ENCODE measurements at regions not wholly inside any gene's neighbourhood (a gene's known extent, or its start where the extent isn't known, plus 50 kb on each side); places are given as distances from the start of the nearest gene placed in this dataset.

DNA sequence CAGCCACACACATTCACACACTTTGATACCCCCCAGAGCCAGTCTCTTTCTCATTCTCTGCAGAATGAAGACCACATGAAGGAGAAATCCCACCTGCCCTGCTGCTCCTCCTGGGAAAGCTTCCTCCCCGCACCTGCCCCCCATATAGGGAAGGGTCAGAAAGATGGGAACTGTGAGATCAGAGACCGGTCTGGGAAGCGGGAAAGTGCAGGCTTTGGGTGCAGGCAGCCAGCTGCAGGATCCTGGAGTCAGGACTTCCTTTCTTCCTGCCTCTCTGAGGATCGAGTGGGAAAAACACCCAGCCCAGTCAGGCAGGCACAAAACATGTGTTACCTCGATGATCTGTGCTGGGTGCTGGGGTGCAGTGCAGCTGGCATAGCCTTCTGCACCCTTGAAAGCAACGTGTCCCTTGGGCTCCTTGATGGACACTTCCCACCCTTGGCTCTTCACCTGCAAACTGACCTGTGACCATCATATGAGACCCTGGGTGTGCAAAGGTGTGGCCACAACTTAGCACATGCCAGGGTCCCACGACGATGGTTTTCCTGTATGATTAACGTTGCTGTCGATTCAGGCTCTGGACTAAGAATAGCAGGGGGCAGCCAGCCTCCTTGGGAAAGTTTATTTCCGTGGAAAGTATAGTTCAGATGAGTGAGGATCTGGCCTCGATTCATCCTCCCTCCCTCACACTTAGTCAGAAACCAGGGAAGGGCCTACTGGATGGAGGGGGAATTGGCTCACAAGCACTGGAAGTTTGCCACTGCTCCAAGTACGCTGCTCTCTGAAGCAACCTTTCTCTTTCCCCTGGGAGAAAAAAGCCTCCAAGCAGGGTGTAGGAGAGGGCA lies 105.4 kb upstream of the MED13L start:
- DNase-seq: no peak

DNA sequence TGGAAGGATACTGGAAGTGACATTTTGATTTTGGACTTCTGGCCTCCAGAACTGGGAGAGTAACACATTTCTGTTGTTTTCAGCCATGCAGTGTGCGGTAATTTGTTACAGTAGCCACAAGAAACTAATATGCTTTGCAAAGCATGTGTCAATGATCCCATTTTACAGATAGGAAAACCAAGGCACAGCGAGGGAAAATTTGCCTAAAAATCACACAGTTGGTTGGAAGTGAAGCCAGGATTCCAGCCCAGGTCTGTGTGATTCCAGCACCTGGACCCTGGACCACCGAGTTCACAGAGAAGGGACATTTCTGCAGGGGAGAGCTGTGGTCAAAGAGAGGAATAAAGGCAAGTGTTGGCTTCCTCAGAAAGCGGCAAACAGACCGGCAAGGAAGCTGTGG lies 106.7 kb upstream of the MED13L start:
- no peak for DNase-seq

DNA sequence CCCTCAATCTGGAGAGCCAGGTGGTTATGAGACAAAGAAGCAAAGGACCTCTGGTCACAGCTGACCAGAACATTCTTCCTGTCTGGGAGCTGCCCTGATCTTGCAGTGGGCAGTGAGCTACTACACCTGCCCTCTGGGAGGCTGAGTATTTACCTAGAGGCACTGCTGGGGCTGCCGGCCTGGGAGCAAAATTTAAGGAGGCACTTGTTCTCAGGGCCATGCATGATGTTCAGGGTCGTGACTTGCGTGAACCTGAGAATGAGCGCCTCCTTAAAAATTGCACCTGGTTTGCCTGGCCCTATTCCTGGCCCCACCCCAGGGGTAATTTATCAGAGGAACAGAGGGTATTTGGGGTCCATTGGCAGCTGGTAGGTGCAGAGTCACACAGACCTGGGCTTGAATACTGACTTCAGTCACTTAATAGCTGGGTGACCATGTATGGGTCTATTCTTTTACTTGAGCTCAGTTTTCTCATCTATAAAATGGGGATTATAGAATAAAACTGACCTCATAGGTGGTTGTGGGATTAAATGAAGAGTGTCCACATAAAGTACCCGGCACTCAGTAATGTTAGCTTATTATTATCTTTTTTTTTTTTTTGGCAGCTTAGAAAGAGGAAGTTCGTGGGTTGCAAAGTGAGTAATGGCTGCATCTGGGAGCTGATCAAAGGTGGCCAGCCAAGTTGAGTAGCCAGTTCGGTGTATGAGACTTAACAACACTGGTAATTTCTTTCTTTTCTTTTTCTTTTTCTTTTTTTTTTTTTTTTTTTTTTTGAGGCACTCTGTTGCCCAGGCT lies 107.4 kb upstream of the MED13L start:
- DNase-seq: no peak

DNA sequence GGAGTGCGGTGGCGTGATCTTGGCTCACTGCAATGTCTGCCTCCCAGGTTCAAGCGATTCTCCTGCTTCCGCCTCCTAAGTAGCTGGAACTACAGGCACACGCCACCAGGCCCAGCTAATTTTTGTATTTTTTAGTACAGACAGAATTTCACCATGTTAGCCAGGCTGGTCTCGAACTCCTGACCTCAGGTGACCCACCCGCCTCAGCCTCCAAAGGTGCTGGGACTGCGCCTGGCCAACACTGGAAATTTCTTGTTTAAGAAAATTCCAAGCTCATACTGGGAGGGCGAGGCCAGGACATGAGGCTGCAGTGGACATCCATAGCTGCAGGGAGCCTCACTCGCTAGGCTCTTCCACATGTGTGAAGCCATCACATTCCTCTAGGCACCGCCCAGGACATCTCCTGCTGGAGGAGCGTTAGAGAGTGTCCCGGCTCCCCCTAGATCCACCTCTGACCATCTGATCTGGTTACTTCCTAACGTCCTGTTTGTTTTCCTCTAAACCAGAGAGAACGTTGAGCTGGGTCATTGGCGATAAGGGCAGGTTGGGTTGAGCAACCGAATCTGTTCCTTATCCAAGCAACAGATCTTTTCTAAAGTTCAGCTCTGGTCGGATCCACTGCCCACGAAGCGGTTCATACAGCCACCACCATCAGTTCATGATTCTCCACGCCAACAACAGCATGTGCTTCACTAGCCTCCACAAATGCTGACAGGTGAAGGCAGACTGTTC lies 108.2 kb upstream of the MED13L start:
- no peak for DNase-seq

DNA sequence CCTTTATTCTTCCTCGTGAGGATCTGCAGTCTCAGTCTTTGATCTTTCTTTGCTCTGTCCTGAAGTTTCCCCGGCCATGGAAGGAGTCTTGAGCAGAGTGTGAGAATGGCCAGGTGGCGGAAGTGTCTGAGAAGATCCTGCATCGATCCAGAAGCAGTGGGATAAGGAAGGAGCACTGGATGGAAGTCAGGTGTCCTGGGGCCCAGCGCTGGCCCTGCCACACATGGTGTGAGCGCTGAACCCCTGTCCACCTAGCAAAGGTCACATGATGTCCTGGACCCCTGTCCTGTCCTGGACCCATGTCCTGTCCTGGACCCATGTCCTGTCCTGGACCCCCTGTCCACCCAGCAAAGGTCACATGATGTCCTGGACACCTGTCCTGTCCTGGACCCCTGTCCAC lies 111.8 kb upstream of the MED13L start:
- DNase-seq: no peak

DNA sequence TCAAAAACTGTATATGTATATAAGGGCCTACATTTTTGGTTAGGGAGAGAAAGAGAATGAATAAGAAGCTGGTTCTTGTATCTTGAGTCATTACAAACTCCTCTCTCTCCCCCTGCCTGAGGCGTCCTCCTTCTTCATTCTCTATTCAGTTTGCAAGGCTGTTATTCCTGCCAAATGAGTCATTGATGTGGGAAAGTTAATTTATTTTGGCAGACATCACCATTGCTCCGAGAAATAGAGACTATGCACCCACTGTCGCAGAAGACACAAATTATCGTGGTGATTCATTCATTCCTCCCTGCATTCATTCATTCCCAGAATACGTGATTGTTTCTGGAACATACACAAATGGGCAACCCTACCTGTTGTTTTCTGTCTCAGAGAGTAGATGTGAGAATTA lies 112.5 kb upstream of the MED13L start:
- DNase-seq: no peak

DNA sequence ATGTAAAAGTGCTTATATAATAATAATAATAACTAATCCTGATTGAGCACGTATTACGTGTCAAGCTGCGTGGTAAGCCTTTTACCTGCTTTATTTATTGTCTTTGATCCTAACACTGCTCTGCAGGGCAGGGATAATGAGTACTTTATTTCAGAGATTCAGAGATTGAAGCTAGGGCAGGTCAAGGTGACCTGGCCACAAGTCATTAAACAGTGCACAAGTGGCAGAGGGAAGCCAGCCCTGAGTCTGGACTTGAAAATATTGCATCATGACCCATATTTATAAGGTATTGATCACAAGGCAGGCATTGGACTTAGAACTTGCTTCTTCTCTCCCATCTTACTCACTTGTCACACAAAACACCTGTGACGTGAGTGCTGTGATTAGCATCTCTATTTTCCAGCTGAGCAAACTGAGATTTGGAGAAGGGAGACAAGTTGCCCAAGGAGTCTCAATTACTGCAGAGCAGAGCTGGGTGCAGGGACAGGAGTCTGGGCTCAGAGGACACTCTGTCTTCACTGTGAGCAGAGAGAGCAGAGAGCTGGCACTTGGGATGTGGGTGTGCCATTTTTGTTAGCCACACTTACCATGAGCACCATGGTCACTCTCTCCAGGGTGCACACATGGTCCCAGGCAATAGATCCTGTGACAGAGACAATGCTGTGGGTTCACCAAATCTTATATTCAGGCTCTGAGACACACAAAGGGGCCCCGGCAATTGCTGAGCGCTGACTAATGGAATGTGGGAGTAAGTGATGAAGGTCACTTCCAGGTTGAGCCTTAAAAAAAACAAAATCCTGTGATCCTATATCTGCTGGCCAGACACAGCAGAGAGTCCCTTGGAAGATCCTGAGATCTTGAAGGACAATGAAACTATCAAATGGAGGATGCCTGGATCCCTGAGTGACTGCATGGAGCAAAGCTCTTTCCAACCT lies 113.2 kb upstream of the MED13L start:
- DNase-seq: no peak

DNA sequence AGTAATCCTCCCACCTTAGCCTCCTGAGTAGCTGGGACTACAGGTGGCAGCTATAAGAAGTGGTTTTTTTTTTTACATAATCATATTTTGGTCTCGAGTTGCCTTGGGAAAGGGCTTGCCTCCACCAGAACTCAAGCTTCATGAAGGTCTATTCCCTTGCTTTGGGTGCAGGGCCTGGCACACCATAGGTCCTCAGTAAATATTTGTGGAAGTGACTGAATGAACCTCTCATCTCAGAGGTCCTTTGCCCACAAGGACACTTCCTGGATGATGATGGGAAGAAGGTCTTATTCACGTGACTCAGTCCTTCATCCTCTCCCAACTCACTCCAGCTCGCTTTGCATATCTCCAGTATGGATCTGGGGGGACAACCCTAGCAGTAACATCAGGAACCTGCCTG lies 114.0 kb upstream of the MED13L start:
- no peak for DNase-seq

DNA sequence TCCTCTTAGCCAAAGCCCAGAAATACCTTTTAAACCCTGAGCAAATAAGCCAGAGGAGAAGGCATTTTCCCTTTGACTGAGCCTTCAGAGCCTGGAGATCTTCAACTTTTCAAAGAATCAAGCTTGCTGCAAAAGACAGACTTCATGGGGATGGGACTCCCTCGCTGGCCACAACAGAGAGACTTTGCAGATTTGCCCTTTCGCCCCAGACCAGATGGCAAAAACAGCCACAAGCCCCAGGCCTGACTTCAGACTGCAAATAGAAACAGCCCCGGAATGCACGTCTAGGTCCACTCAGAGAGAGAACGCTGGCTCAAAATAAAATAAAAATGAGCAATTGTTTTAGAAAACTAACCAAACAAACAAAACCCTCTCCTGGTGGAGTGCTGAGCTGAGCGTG lies 114.6 kb upstream of the MED13L start:
- DNase-seq: no peak

DNA sequence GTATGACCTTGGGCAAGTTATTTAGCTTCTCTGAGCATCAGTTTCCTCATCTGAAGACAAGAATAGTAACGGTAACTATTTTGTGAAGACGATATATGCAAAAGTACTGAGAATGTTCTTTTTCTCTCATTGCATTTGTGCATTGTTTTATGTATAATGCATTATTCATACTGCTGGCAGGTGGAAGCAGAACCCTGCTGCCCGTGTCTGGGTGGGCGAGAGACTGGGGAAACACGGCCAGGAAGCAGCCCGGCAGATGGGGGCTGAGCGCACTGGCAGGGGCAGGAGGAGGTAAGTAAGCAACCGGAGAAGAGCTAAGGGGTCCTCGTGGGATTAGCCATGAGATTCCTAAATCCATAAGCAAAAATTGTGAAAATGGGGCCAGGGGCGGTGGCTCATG lies 115.8 kb upstream of the MED13L start:
- DNase-seq: no peak

DNA sequence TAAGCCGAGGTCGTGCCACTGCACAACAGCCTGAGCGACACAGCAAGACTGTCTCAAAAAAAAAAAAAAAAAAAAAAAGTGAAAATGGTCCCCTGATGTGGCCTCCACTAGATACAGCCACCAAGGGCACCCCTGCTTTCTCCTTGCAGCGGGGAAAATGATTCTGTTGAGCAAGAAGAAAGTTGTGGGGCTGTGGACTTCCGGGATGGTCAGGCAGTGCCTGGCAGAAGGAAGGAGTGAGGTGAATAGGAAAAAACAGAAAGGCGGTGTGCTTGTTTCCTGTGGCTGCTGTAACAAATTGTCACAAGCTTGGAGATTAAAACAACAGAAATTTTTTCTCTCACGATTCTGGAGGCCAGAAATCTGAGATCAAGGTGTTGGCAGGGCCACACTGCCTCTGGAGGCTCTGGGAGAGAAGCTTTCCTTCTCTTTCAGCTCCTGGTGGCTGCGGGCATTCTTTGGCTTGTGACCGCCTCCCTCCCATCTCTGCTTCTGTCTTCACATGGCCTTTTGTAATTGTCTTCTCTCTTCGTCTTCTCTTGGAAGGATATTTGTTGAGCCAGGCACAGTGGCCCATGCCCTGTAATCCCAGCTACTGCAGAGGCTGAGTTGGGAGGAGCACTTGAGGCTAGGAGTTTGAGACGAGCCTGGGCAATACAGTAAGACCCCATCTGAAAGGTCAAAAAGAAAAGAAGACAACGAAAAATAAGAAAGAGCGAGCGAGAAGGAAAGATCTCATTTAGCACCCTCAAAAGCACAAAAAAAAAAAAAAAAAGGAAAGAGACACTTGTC lies 116.6 kb upstream of the MED13L start:
- DNase-seq: no peak

DNA sequence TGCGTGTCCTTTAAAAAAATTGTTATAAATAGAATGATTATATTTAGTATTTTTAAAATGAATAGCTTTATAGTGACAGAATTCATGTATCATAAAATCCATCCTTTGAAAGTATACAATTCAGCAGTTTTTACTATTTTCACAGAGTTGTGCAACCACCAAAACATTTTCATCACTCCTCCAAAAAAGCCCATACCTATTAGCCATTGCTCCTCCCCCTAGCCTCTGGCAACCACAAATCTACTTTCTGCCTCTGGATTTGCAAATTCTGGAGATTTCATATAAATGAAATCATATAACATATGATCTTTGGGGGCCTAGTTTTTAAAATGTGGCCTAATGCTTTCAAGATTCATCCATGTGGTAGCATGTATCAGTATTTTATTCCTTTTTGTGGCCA lies 117.9 kb upstream of the MED13L start:
- DNase-seq: no peak

DNA sequence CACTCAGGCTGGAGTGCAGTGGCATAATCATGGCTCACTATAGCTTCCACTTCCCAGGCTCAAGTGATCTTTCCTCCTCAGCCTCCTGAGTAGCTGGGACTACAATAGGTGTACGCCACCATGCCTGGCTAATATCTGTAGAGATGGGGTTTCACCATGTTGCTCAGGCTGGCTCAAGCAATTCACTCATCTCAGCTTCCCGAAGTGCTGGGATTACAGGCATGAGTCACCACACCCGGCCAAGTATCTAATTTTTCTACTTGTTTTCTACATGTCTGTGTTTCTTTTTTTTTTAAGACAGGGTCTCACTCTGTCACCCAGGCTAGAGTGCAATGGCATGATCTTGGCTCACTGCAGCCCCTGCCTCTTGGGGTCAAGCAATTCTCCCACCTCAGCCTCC lies 119.7 kb upstream of the MED13L start:
- DNase-seq: no peak

DNA sequence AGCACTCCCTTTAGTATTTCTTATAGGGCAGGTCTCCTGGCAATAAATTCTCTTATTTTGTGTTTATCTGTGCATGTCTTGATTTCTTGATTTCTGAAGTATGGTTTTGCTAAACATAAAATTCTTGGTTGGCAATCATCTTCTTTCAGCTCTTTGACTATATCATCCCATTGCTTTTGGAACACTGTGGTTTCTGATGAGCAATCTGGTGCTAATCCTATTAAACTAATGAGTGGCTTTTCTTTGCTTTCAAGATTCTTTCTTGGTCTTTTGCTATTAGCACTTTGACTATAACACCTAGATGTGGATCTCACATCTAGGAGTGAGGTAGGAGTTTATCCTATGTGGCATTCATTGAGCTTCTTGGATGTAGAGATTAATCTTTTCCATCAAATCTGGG lies 120.7 kb upstream of the MED13L start:
- DNase-seq: no peak

DNA sequence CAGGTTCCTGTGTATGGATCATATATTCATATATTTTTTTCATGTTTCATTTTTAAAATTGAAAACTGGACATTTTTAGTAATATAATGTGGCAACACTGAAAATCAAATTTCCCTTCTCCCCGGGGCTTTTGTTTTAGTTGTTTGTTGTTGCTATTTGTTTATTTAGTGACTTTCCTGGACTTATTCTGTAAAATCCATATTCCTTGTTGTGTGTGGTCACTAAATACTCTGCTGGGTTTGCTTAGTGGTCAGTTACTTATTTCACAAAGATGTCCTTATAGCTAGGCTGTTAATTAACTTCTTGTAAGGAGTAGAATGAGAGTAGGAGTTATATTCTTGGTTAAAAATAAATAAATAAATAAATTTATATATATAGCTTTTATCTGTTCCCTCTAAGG lies 121.6 kb upstream of the MED13L start:
- DNase-seq: no peak

DNA sequence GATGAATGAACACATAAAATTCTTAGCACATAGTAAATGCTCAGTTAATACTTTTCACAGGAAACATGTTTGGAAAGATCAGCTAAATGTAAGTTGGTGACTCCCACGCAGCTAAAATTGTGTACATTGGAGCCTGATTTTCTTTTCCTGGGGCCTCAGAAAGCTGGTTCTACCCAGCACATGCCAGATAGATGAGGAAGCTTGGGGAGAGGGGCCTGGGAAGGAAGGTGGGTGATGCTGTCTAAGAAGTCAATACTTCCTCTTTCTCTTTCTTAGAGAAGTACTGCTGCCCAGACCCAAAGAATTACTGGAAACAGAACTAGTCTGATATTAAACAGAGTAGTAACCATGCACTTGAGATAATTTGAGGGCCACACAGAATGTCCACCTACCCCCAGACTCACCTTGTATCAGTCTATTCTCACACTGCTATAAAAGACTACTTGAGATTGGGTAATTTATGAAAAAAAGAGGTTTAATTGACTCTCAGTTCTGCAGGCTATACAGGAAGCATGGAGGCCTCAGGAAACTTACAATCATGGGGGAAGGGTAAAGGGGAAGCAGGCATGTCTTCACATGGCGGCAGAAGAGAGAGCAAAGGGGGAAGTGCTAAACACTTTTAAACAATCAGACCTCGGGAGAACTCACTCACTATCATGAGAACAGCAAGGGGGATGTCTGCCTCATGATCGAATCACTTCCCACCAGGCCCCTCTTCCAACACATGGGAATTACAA lies 123.3 kb upstream of the MED13L start:
- DNase-seq: no peak

DNA sequence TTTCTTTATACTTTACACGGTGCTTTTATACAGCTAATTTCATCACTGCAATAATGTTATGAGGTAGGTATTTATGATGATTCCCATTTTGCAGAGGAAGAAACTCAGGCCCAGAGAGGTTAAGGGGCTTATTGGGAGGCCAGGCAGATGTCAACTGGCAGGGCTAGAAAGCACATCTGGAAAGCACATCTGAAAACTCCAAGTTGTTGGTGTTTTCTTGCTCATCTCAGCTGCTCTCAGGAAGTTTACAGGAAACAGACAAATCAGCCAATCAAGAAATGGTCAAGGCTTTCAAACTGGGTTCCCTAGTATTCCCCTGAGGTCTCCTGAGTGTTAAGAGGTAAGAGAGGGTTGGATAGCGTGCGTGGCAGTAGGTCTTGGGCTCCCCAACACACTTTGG lies 124.1 kb upstream of the MED13L start:
- no peak for DNase-seq

DNA sequence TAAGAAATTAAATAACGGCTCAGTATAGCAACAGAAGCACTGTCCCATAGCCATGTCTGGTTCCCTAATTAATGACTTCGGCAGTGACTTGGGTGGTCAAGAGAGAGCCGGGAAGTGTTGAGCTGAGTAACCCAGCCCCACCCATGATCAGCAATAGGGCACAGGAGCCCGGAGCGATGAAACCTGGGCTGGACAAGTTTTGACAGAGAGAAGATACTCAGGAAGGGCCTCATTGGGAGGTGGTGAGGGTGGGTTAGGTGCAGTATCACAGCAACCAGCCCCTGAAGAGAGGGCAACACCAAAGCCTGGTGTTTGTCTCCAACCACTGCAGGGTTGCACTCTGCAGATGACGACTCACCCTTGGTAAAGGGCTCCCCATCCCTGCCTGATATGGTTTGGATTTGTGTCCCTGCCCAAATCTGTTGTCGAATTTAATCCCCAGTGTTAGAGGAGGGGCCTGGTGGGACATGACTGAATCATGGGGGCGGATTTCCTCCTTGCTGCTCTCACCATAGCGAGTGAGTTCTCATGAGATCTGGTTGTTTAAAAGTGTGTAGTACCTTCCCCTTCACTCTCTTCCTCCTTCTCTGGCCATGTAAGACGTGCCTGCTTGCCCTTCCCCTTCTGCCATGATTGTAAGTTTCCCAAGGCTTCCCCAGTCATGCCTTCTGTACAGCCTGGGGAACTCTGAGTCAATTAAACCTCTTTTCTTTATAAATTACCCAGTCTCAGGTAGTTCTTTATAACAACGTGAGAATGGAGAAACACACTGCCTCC lies 124.9 kb upstream of the MED13L start:
- no peak for DNase-seq

DNA sequence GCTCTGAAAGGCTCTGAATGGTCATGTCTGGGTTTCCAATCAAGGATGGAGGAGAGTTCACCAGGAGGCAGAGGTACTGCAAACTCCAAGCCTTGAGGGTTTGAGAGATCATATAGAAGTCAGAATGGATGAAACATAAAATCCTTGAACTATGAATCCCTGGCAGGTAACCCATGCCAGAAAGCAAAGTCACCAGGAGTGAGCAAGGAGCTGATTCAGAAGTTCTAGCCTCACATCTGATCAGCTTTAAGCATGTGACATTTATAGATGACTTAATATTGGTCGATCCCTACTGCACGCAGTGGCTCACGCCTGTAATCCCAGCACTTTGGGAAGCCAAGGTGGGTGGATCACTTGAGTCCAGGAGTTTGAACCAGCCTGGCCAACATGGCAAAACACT lies 126.1 kb upstream of the MED13L start:
- DNase-seq: no peak

DNA sequence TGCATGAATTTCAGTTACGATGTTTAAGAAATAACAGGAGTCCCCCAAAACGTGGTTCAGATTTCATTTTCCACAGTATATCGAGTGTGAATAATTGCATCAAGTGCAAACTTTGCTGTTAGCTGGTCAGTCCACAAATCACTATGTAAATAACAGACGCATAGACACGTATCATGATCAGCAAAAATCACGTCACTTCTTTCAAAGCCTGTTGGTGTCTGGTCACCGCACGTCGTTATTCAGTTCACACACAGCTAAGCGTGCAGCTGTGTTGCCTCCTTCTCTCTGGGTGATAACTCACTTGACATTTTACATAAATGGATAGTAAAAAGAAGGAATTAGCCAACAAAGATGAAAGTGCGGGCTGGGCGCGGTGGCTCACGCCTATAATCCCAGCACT lies 126.8 kb upstream of the MED13L start:
- DNase-seq: no peak

Data from activated CD4-positive, alpha-beta T cell treated with anti-CD3 and anti-CD28 coated beads, Interleukin-2, amount 50 U/mL, for 4 hours (primary cell).